Panc1 (cell line): ENCODE measurements at regions not wholly inside any gene's neighbourhood (a gene's known extent, or its start where the extent isn't known, plus 50 kb on each side); places are given as distances from the start of the nearest gene placed in this dataset.

ENCODE experiments used
- ATAC-seq: fragments of 200-7000 bp; cut with Tn5 transposase; 2 replicates; pipeline ENCODE4 v1.9.1; 2020; ENCODE audit warnings: mild to moderate bottlenecking, moderate library complexity
- BruUV-seq: library from RNA; stranded (reverse); fragments of 400-500 nt; replicated peaks from 2 replicates; lab custom pipeline; 2021; lab: Mats Ljungman, UMichigan
- CTCF ChIA-PET: fragments of 300-600 bp; sonication (Branson Sonifier 250); formaldehyde crosslinking; loops from one replicate; lab custom pipeline; 2022; ENCODE audit warnings: antibody characterized with exemption; lab: Charles Lee
- POLR2A ChIA-PET: fragments of 300-600 bp; sonication (Branson Sonifier 250); formaldehyde crosslinking; loops from one replicate; lab custom pipeline; 2022; ENCODE audit warnings: antibody characterized with exemption; lab: Charles Lee
- DNase-seq: peaks from one replicate; pipeline ENCODE4 v3.0.0-alpha.2; 2010; ENCODE audit warnings: low read depth, low spot score
- H3K27ac ChIP-seq: 2 replicates; pipeline ENCODE4 v1.5.1; 2011; ENCODE audit warnings: mild to moderate bottlenecking, low read length, inconsistent platforms
- H3K27me3 ChIP-seq: fragments of 200-500 bp; sonication (Bioruptor generic); 2 replicates; pipeline ENCODE4 v1.6.0; 2014; ENCODE audit warnings: low read length, inconsistent platforms; ENCODE audit not compliant: control insufficient read depth, insufficient read depth
- H3K36me3 ChIP-seq: fragments of 200-500 bp; sonication (Bioruptor generic); 2 replicates; pipeline ENCODE4 v1.5.1; 2014; ENCODE audit warnings: inconsistent platforms, mild to moderate bottlenecking, low read length, moderate library complexity; ENCODE audit not compliant: control insufficient read depth, insufficient read depth
- H3K4me1 ChIP-seq: 2 replicates; pipeline ENCODE4 v1.5.1; 2011; ENCODE audit warnings: inconsistent platforms, mild to moderate bottlenecking, low read length, moderate library complexity; ENCODE audit not compliant: control insufficient read depth, insufficient read depth
- H3K4me3 ChIP-seq, 2 experiments: 2 replicates each; pipeline ENCODE4 v1.5.1; 2011 to 2012; ENCODE audit warnings: low read depth in 2 of 2, low read length in 2 of 2, mild to moderate bottlenecking in 2 of 2, inconsistent platforms in 1 of 2, moderate library complexity in 1 of 2
- H3K9me3 ChIP-seq: fragments of 200-500 bp; sonication (Bioruptor generic); 2 replicates; pipeline ENCODE4 v1.5.1; 2014; ENCODE audit warnings: low read depth, mild to moderate bottlenecking, inconsistent platforms, low read length, moderate library complexity; ENCODE audit not compliant: control insufficient read depth, insufficient read depth
- CTCF ChIP-seq: fragments of 450-650 bp; IDR thresholded peaks from 2 replicates; pipeline ENCODE4 v1.5.1; 2017; ENCODE audit warnings: mild to moderate bottlenecking
- POLR2AphosphoS5 ChIP-seq: IDR thresholded peaks from 2 replicates; pipeline ENCODE4 v1.6.1; 2012; ENCODE audit warnings: mild to moderate bottlenecking, low read depth, low read length, moderate library complexity
- REST ChIP-seq, 2 experiments: IDR thresholded peaks; 2 replicates each; pipeline ENCODE4 v1.6.1; 2011 to 2012; ENCODE audit warnings: low read depth in 2 of 2, control low read depth in 1 of 2, low read length in 1 of 2, mild to moderate bottlenecking in 1 of 2, moderate library complexity in 1 of 2; ENCODE audit not compliant: insufficient read depth in 1 of 2
- SIN3A ChIP-seq: IDR thresholded peaks from 2 replicates; pipeline ENCODE4 v1.6.1; 2012; ENCODE audit warnings: low read depth, mild to moderate bottlenecking, low read length, moderate library complexity, borderline replicate concordance; ENCODE audit not compliant: insufficient read depth
- TCF7L2 ChIP-seq: IDR thresholded peaks from 2 replicates; pipeline ENCODE4 v1.6.1; 2011; ENCODE audit warnings: mild to moderate bottlenecking, low read depth, low read length, inconsistent platforms
- in situ Hi-C: cut with HindIII; loops from 2 replicates; pipeline ENCODE4 v1.10.0; 2016; ENCODE audit warnings: low sequenced_read_pairs, low pct_unique_long_range_greater_than_20kb
- intact Hi-C: fragments of 100-400 bp; cut with micrococcal nuclease; formaldehyde crosslinking; loops from one replicate; pipeline ENCODE4 v1.10.0; 2022; ENCODE audit not compliant: unreplicated experiment

DNA sequence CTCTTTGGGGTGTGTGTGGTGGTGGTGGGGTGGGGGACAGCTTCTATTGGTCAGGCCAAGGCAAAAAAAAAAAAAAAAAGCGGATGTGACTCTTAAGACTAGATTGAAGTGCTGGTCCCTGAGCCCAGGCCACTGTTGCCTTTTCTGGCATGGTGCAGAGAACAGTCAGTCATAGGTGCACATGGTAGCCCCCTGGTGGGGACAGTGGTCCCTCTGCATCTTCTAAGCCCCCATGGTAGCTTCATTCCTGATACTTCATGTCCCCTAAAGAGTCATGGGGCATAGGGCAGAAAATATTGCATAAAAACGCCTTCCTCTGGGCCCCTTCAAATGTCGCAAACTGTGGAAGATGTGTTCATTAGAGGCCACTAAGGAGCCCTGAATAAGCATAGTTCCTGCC lies 371.8 kb downstream of the NPHP4 start:
- H3K27me3 ChIP-seq = peaks cover 3% of the 10 kb centered on the region; the same call in 1 of the 2 replicates
- POLR2A ChIA-PET = no interaction called here
- no peak overlapping the region for H3K27ac ChIP-seq
- intact Hi-C loops (loop anchor here (5.0 kb wide), 1 partner anchor 108 kb away; no protein-coding TSS in a partner anchor), in situ Hi-C loops (no loop called here)
- BruUV-seq = no TSS peak
- H3K36me3 ChIP-seq = no peaks in the 10 kb centered on the region
- CTCF ChIA-PET = interaction anchor here (0.5 kb wide), 1 partner anchor 18 kb away, joined by 6 read pairs; no protein-coding TSS in a partner anchor
- TF ChIP-seq REST (IDR thresholded peaks at IDR 0.05; ENCODE audit: insufficient read depth in 1 of 2, low read depth in 2 of 2, low read length in 1 of 2) = no peak
- TF ChIP-seq SIN3A = no peak
- no peak for TF ChIP-seq POLR2AphosphoS5
- no peak for TF ChIP-seq CTCF
- no peak for TF ChIP-seq TCF7L2
- no peak overlapping the region for H3K4me3 ChIP-seq
- H3K9me3 ChIP-seq = no peaks in the 10 kb centered on the region
- ATAC-seq = no peak
- H3K4me1 ChIP-seq = no peaks in the 10 kb centered on the region
- DNase-seq = no peak

DNA sequence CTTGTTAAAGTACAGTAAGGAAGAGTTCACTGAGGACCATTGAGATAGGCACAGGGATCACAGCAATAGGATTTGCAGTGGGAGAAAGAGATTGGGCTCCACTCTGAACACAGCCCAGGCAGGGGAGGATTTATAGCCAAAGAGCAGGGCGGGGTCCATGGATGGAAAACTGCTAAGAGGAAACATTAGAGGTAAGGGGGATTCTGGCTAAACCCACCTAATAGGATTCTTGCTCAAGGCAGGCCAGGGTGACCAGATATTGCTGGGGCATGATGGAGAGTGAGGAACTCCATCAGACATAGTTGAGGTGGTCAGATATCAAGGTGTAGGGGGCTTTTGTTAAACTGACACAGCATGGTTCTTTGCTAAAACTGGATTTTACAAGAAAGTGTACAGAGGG lies 372.8 kb downstream of the NPHP4 start:
- no peak overlapping the region for H3K27ac ChIP-seq
- no peaks in the 10 kb centered on the region for H3K4me1 ChIP-seq
- H3K9me3 ChIP-seq = no peaks in the 10 kb centered on the region
- H3K27me3 ChIP-seq = peaks cover 3% of the 10 kb centered on the region; the same call in 1 of the 2 replicates
- H3K36me3 ChIP-seq = no peaks in the 10 kb centered on the region
- ChIA-PET CTCF (no interaction called here), POLR2A (no interaction called here)
- TF ChIP-seq CTCF (no peak), REST (IDR thresholded peaks at IDR 0.05; ENCODE audit: insufficient read depth in 1 of 2, low read depth in 2 of 2, low read length in 1 of 2) (no peak), TCF7L2 (no peak), POLR2AphosphoS5 (no peak), SIN3A (no peak)
- intact Hi-C loops (no loop called here), in situ Hi-C loops (no loop called here)
- no TSS peak for BruUV-seq
- no peak overlapping the region for H3K4me3 ChIP-seq
- DNase-seq = no peak
- no peak for ATAC-seq
